ENCODE measurements at regions not wholly inside any gene's neighbourhood (a gene's known extent, or its start where the extent isn't known, plus 50 kb on each side); places are given as distances from the start of the nearest gene placed in this dataset.

- Histone ChIP-seq H3K27me3 (ENCODE audit: control insufficient read depth, extremely low read depth, insufficient read depth, low read length) (no peaks in the 10 kb centered on the region), H3K9me3 (ENCODE audit: control insufficient read depth, low read depth, low read length) (no peaks in the 10 kb centered on the region), H2AFZ (ENCODE audit: control insufficient read depth, low read length) (no peak overlapping the region), H4K20me1 (ENCODE audit: control insufficient read depth, extremely low read depth, insufficient read depth, low read length) (no peaks in the 10 kb centered on the region), H3K4me3 (ENCODE audit: control insufficient read depth in 2 of 3, extremely low read depth in 1 of 3, insufficient read depth in 2 of 3, low read depth in 1 of 3, low read length in 3 of 3) (no peak overlapping the region), H3K36me3 (ENCODE audit: control insufficient read depth in 2 of 2, extremely low read depth in 1 of 2, insufficient read depth in 2 of 2, low read length in 2 of 2) (no peaks in the 10 kb centered on the region), H3K9me1 (ENCODE audit: control insufficient read depth, extremely low read depth, insufficient read depth, low read length) (no peaks in the 10 kb centered on the region), H3K27ac (ENCODE audit: control insufficient read depth, insufficient read depth, low read length) (no peak overlapping the region), H3K4me2 (ENCODE audit: control insufficient read depth, extremely low read depth, insufficient read depth, low read depth, low read length) (no peak overlapping the region), H3K9ac (ENCODE audit: control insufficient read depth, extremely low read depth, insufficient read depth, low read length) (no peak overlapping the region), H3K79me2 (ENCODE audit: control insufficient read depth, insufficient read depth, low read length) (no peaks in the 10 kb centered on the region), H3K4me1 (ENCODE audit: control insufficient read depth, extremely low read depth, insufficient read depth, low read length) (no peaks in the 10 kb centered on the region)
- dilution Hi-C loops (cut with MboI; ENCODE audit: extremely low pct_ligation_motif_present, low sequenced_read_pairs), result loop anchor here (25.0 kb wide), 1 partner anchor 621 kb away; no protein-coding TSS in a partner anchor
- no peak for FAIRE-seq
- TF ChIP-seq CTCF (optimal IDR thresholded peaks at IDR 0.05 in 1 of 3, IDR thresholded peaks at IDR 0.05 in 1 of 3, conservative IDR thresholded peaks at IDR 0.05 in 1 of 3; ENCODE audit: extremely low read depth in 1 of 3, insufficient read depth in 2 of 3, low read length in 3 of 3) (no peak), EZH2 (IDR thresholded peaks at IDR 0.05; ENCODE audit: low read length) (no peak)
- no peak for DNase-seq (ENCODE audit: low read depth, low spot score)
Observed at GRCh38 chr20:16816192-16816591, 68.0 kb downstream of the OTOR start.

GRCh38 chr20:16819483-16819882, 71.3 kb downstream of the OTOR start:
- no peak for FAIRE-seq
- Histone ChIP-seq H2AFZ (ENCODE audit: control insufficient read depth, low read length) (no peak overlapping the region), H3K9ac (ENCODE audit: control insufficient read depth, extremely low read depth, insufficient read depth, low read length) (no peak overlapping the region), H3K79me2 (ENCODE audit: control insufficient read depth, insufficient read depth, low read length) (no peaks in the 10 kb centered on the region), H3K27ac (ENCODE audit: control insufficient read depth, insufficient read depth, low read length) (no peak overlapping the region), H3K36me3 (ENCODE audit: control insufficient read depth in 2 of 2, extremely low read depth in 1 of 2, insufficient read depth in 2 of 2, low read length in 2 of 2) (no peaks in the 10 kb centered on the region), H3K27me3 (ENCODE audit: control insufficient read depth, extremely low read depth, insufficient read depth, low read length) (no peaks in the 10 kb centered on the region), H3K9me3 (ENCODE audit: control insufficient read depth, low read depth, low read length) (no peaks in the 10 kb centered on the region), H3K4me2 (ENCODE audit: control insufficient read depth, extremely low read depth, insufficient read depth, low read depth, low read length) (no peak overlapping the region), H3K9me1 (ENCODE audit: control insufficient read depth, extremely low read depth, insufficient read depth, low read length) (no peaks in the 10 kb centered on the region), H4K20me1 (ENCODE audit: control insufficient read depth, extremely low read depth, insufficient read depth, low read length) (no peaks in the 10 kb centered on the region), H3K4me1 (ENCODE audit: control insufficient read depth, extremely low read depth, insufficient read depth, low read length) (no peaks in the 10 kb centered on the region), H3K4me3 (ENCODE audit: control insufficient read depth in 2 of 3, extremely low read depth in 1 of 3, insufficient read depth in 2 of 3, low read depth in 1 of 3, low read length in 3 of 3) (no peak overlapping the region)
- no peak for DNase-seq (ENCODE audit: low read depth, low spot score)
- no peak for TF ChIP-seq CTCF (optimal IDR thresholded peaks at IDR 0.05 in 1 of 3, IDR thresholded peaks at IDR 0.05 in 1 of 3, conservative IDR thresholded peaks at IDR 0.05 in 1 of 3; ENCODE audit: extremely low read depth in 1 of 3, insufficient read depth in 2 of 3, low read length in 3 of 3)
- TF ChIP-seq EZH2 (IDR thresholded peaks at IDR 0.05; ENCODE audit: low read length), result no peak
- dilution Hi-C loops (cut with MboI; ENCODE audit: extremely low pct_ligation_motif_present, low sequenced_read_pairs), result loop anchor here (25.0 kb wide), 1 partner anchor 618 kb away; no protein-coding TSS in a partner anchor

Data from keratinocyte (primary cell).